ENCODE measurements at regions not wholly inside any gene's neighbourhood (a gene's known extent, or its start where the extent isn't known, plus 50 kb on each side); places are given as distances from the start of the nearest gene placed in this dataset.
"Not testable (repeated sequence)": the region's sequence is repeated elsewhere in the genome, so short reads cannot be mapped to it uniquely, and the experiment has no call there.

- H3K9me3 ChIP-seq (ENCODE audit: control insufficient read depth in 2 of 3, low read length in 3 of 3); DNase-seq; H3K4me1 ChIP-seq (ENCODE audit: control insufficient read depth in 2 of 2, insufficient read depth in 2 of 2, low read length in 2 of 2); H3K36me3 ChIP-seq (ENCODE audit: control insufficient read depth in 2 of 3, insufficient read depth in 3 of 3, low read length in 3 of 3); intact Hi-C loops (cut with micrococcal nuclease); H3K27ac Mint-ChIP-seq; CTCF ChIA-PET; ATAC-seq; H3K4me3 ChIP-seq (ENCODE audit: low read length); H3K27me3 Mint-ChIP-seq; H3K9me3 Mint-ChIP-seq; POLR2A ChIA-PET; H3K27me3 ChIP-seq (ENCODE audit: control insufficient read depth in 2 of 2, insufficient read depth in 2 of 2, low read length in 2 of 2); H3K4me1 Mint-ChIP-seq; H3K27ac ChIP-seq (ENCODE audit: low read depth, low read length); H3K4me3 Mint-ChIP-seq; H3K36me3 Mint-ChIP-seq: not testable (repeated sequence)
Observed at GRCh38 chr9:42656789-42657188, 473.3 kb downstream of the SPATA31A6 start.

- H3K4me1 ChIP-seq (ENCODE audit: control insufficient read depth in 2 of 2, insufficient read depth in 2 of 2, low read length in 2 of 2); H3K27me3 ChIP-seq (ENCODE audit: control insufficient read depth in 2 of 2, insufficient read depth in 2 of 2, low read length in 2 of 2); H3K27ac ChIP-seq (ENCODE audit: low read depth, low read length); POLR2A ChIA-PET; H3K4me3 Mint-ChIP-seq; H3K9me3 ChIP-seq (ENCODE audit: control insufficient read depth in 2 of 3, low read length in 3 of 3); ATAC-seq; H3K27ac Mint-ChIP-seq; H3K27me3 Mint-ChIP-seq; H3K4me1 Mint-ChIP-seq; H3K36me3 Mint-ChIP-seq; intact Hi-C loops (cut with micrococcal nuclease); CTCF ChIA-PET; H3K4me3 ChIP-seq (ENCODE audit: low read length); H3K36me3 ChIP-seq (ENCODE audit: control insufficient read depth in 2 of 3, insufficient read depth in 3 of 3, low read length in 3 of 3); DNase-seq; H3K9me3 Mint-ChIP-seq: not testable (repeated sequence)
Observed at GRCh38 chr9:42657496-42657895, 474.0 kb downstream of the SPATA31A6 start.

- H3K9me3 Mint-ChIP-seq; H3K27ac Mint-ChIP-seq; H3K4me1 Mint-ChIP-seq; H3K4me3 Mint-ChIP-seq; H3K36me3 ChIP-seq (ENCODE audit: control insufficient read depth in 2 of 3, insufficient read depth in 3 of 3, low read length in 3 of 3); H3K9me3 ChIP-seq (ENCODE audit: control insufficient read depth in 2 of 3, low read length in 3 of 3); H3K4me3 ChIP-seq (ENCODE audit: low read length); POLR2A ChIA-PET; DNase-seq; CTCF ChIA-PET; intact Hi-C loops (cut with micrococcal nuclease); H3K4me1 ChIP-seq (ENCODE audit: control insufficient read depth in 2 of 2, insufficient read depth in 2 of 2, low read length in 2 of 2); H3K36me3 Mint-ChIP-seq; H3K27me3 Mint-ChIP-seq; ATAC-seq; H3K27me3 ChIP-seq (ENCODE audit: control insufficient read depth in 2 of 2, insufficient read depth in 2 of 2, low read length in 2 of 2); H3K27ac ChIP-seq (ENCODE audit: low read depth, low read length): not testable (repeated sequence)
Observed at GRCh38 chr9:42697146-42697545, 513.7 kb downstream of the SPATA31A6 start.

- H3K4me3 Mint-ChIP-seq; intact Hi-C loops (cut with micrococcal nuclease); H3K4me1 Mint-ChIP-seq; H3K27ac ChIP-seq (ENCODE audit: low read depth, low read length); H3K27me3 ChIP-seq (ENCODE audit: control insufficient read depth in 2 of 2, insufficient read depth in 2 of 2, low read length in 2 of 2); H3K4me1 ChIP-seq (ENCODE audit: control insufficient read depth in 2 of 2, insufficient read depth in 2 of 2, low read length in 2 of 2); CTCF ChIA-PET; H3K36me3 ChIP-seq (ENCODE audit: control insufficient read depth in 2 of 3, insufficient read depth in 3 of 3, low read length in 3 of 3); H3K36me3 Mint-ChIP-seq; H3K27ac Mint-ChIP-seq; H3K27me3 Mint-ChIP-seq; DNase-seq; H3K4me3 ChIP-seq (ENCODE audit: low read length); POLR2A ChIA-PET; H3K9me3 Mint-ChIP-seq; ATAC-seq; H3K9me3 ChIP-seq (ENCODE audit: control insufficient read depth in 2 of 3, low read length in 3 of 3): not testable (repeated sequence)
Observed at GRCh38 chr9:42702890-42703289, 519.4 kb downstream of the SPATA31A6 start.

- intact Hi-C loops (cut with micrococcal nuclease); H3K36me3 Mint-ChIP-seq; POLR2A ChIA-PET; H3K9me3 Mint-ChIP-seq; H3K4me1 Mint-ChIP-seq; H3K27me3 ChIP-seq (ENCODE audit: control insufficient read depth in 2 of 2, insufficient read depth in 2 of 2, low read length in 2 of 2); ATAC-seq; H3K27me3 Mint-ChIP-seq; H3K4me3 ChIP-seq (ENCODE audit: low read length); H3K4me1 ChIP-seq (ENCODE audit: control insufficient read depth in 2 of 2, insufficient read depth in 2 of 2, low read length in 2 of 2); H3K36me3 ChIP-seq (ENCODE audit: control insufficient read depth in 2 of 3, insufficient read depth in 3 of 3, low read length in 3 of 3); CTCF ChIA-PET; H3K9me3 ChIP-seq (ENCODE audit: control insufficient read depth in 2 of 3, low read length in 3 of 3); H3K27ac ChIP-seq (ENCODE audit: low read depth, low read length): not testable (repeated sequence)
- H3K4me3 Mint-ChIP-seq, result peak overlapping the region in 2 of 10 donors; percentile 47 to 85
- peak overlapping the region in 1 of 9 donors; percentile 87 for H3K27ac Mint-ChIP-seq
- peak in 7 of 9 donors; percentile 13 to 57 (median 42) for DNase-seq
Observed at GRCh38 chr9:42724841-42725835, 541.7 kb downstream of the SPATA31A6 start.

- CTCF ChIA-PET; ATAC-seq; H3K27me3 ChIP-seq (ENCODE audit: control insufficient read depth in 2 of 2, insufficient read depth in 2 of 2, low read length in 2 of 2); H3K27ac Mint-ChIP-seq; H3K9me3 Mint-ChIP-seq; H3K36me3 Mint-ChIP-seq; H3K27ac ChIP-seq (ENCODE audit: low read depth, low read length); H3K36me3 ChIP-seq (ENCODE audit: control insufficient read depth in 2 of 3, insufficient read depth in 3 of 3, low read length in 3 of 3); H3K4me1 Mint-ChIP-seq; H3K4me3 ChIP-seq (ENCODE audit: low read length); intact Hi-C loops (cut with micrococcal nuclease); H3K9me3 ChIP-seq (ENCODE audit: control insufficient read depth in 2 of 3, low read length in 3 of 3); H3K4me1 ChIP-seq (ENCODE audit: control insufficient read depth in 2 of 2, insufficient read depth in 2 of 2, low read length in 2 of 2); POLR2A ChIA-PET: not testable (repeated sequence)
- DNase-seq, result peak in 8 of 9 donors; percentile 15 to 65 (median 43)
- Mint-ChIP-seq H3K4me3 (peak overlapping the region in 1 of 10 donors; percentile 19), H3K27me3 (peaks cover 0 to 14% (median 0%) of the 10 kb centered on the region in 5 donors)
Observed at GRCh38 chr9:42743030-42743814, 559.8 kb downstream of the SPATA31A6 start.

GRCh38 chr9:42757251-42757650, 573.8 kb downstream of the SPATA31A6 start:
- ATAC-seq; H3K4me1 Mint-ChIP-seq; H3K4me3 Mint-ChIP-seq; H3K27ac Mint-ChIP-seq; H3K27ac ChIP-seq (ENCODE audit: low read depth, low read length); POLR2A ChIA-PET; H3K27me3 ChIP-seq (ENCODE audit: control insufficient read depth in 2 of 2, insufficient read depth in 2 of 2, low read length in 2 of 2); CTCF ChIA-PET; H3K9me3 Mint-ChIP-seq; H3K4me1 ChIP-seq (ENCODE audit: control insufficient read depth in 2 of 2, insufficient read depth in 2 of 2, low read length in 2 of 2); H3K36me3 Mint-ChIP-seq; DNase-seq; H3K36me3 ChIP-seq (ENCODE audit: control insufficient read depth in 2 of 3, insufficient read depth in 3 of 3, low read length in 3 of 3); H3K9me3 ChIP-seq (ENCODE audit: control insufficient read depth in 2 of 3, low read length in 3 of 3); H3K27me3 Mint-ChIP-seq; H3K4me3 ChIP-seq (ENCODE audit: low read length); intact Hi-C loops (cut with micrococcal nuclease): not testable (repeated sequence)
